Peyer's patch (tissue), 4 donors: ENCODE measurements at regions not wholly inside any gene's neighbourhood (a gene's known extent, or its start where the extent isn't known, plus 50 kb on each side); places are given as distances from the start of the nearest gene placed in this dataset.

Source experiments
- POLR2A ChIP-seq, 2 donors: fragments of 450-650 bp; IDR thresholded peaks; one replicate each; pipeline ENCODE4 v1.5.1; 2017; ENCODE audit warnings: antibody characterized with exemption in 2 of 2, mild to moderate bottlenecking in 2 of 2, moderate library complexity in 2 of 2
- TF ChIP-seq, protein P1 (sequence below), 6 experiments: fragments of 450-650 bp in 4 of 6; fragments of 200-600 bp in 2 of 6; sonication (generic) in 1 of 6; IDR thresholded peaks; one replicate each; pipeline ENCODE4 v1.5.1; 2017 to 2019; ENCODE audit warnings: antibody characterized with exemption in 6 of 6, mild to moderate bottlenecking in 3 of 6, moderate library complexity in 1 of 6

- TF ChIP-seq, protein P1, sequence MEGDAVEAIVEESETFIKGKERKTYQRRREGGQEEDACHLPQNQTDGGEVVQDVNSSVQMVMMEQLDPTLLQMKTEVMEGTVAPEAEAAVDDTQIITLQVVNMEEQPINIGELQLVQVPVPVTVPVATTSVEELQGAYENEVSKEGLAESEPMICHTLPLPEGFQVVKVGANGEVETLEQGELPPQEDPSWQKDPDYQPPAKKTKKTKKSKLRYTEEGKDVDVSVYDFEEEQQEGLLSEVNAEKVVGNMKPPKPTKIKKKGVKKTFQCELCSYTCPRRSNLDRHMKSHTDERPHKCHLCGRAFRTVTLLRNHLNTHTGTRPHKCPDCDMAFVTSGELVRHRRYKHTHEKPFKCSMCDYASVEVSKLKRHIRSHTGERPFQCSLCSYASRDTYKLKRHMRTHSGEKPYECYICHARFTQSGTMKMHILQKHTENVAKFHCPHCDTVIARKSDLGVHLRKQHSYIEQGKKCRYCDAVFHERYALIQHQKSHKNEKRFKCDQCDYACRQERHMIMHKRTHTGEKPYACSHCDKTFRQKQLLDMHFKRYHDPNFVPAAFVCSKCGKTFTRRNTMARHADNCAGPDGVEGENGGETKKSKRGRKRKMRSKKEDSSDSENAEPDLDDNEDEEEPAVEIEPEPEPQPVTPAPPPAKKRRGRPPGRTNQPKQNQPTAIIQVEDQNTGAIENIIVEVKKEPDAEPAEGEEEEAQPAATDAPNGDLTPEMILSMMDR (IDR thresholded peaks at IDR 0.05): no peak
- TF ChIP-seq POLR2A (IDR thresholded peaks at IDR 0.05): no peak
Observed at GRCh38 chr6:156045401-156046267, 590.0 kb upstream of the NOX3 start.
